Right lobe of liver (tissue), 6 donors: ENCODE measurements at regions not wholly inside any gene's neighbourhood (a gene's known extent, or its start where the extent isn't known, plus 50 kb on each side); places are given as distances from the start of the nearest gene placed in this dataset.
"Not testable (repeated sequence)": the region's sequence is repeated elsewhere in the genome, so short reads cannot be mapped to it uniquely, and the experiment has no call there.

Source experiments
- ATAC-seq, 4 donors: fragments of 200-7000 bp; cut with Tn5 transposase; one replicate each; pipeline ENCODE4 v1.9.1; 2020; ENCODE audit warnings: mild to moderate bottlenecking in 4 of 4, moderate library complexity in 4 of 4
- DNase-seq, 3 donors: peaks; one replicate each; pipeline ENCODE4 v3.0.0-alpha.2; 2020
- H3K27ac ChIP-seq, 3 donors: fragments of 200-600 bp; one replicate each; pipeline ENCODE4 v1.8.0; 2022
- H3K27me3 ChIP-seq, 2 donors: fragments of 200-600 bp; one replicate each; pipeline ENCODE4 v1.8.0; 2022
- H3K36me3 ChIP-seq, 4 donors: fragments of 200-600 bp; sonication (generic) in 1 of 4; one replicate each; pipeline versions ENCODE4 v1.5.1 to v1.8.0; 2017 to 2022; ENCODE audit warnings: control low read depth in 1 of 4
- H3K4me1 ChIP-seq, 4 donors: fragments of 200-600 bp; sonication (generic) in 1 of 4; one replicate each; pipeline versions ENCODE4 v1.5.1 to v1.8.0; 2017 to 2022; ENCODE audit warnings: control low read depth in 1 of 4
- H3K4me3 ChIP-seq, 3 donors: fragments of 200-600 bp; one replicate each; pipeline ENCODE4 v1.8.0; 2022
- H3K9me3 ChIP-seq, 4 donors: fragments of 200-600 bp; sonication (generic) in 1 of 4; one replicate each; pipeline versions ENCODE4 v1.5.1 to v1.8.0; 2017 to 2022; ENCODE audit warnings: control low read depth in 1 of 4
- POLR2A ChIP-seq: fragments of 450-650 bp; IDR thresholded peaks from one replicate; pipeline ENCODE4 v1.6.1; 2017; ENCODE audit warnings: antibody characterized with exemption, mild to moderate bottlenecking
- WGBS: methylation state at CpG from one replicate; pipeline ENCODE4 v1.1.6; 2018; ENCODE audit warnings: low coverage, low lambda C conversion rate; ENCODE audit not compliant: insufficient coverage; ENCODE audit errors: missing lambda C conversion rate; 5-methylcytosine and 5-hydroxymethylcytosine counted together
- intact Hi-C, 2 donors: fragments of 100-400 bp; cut with DNase I; formaldehyde crosslinking; loops; one replicate each; pipeline versions ENCODE4 v1.11.2 to v1.14.1; 2022
- TF ChIP-seq, protein P1 (sequence below), 4 donors: fragments of 200-600 bp in 3 of 4; fragments of 450-650 bp in 1 of 4; IDR thresholded peaks; one replicate each; pipeline versions ENCODE4 v1.5.1 to v1.8.0; 2016 to 2022; ENCODE audit warnings: antibody characterized with exemption in 4 of 4, mild to moderate bottlenecking in 2 of 4
- donor health status: DM: no; HTN: yes; CAD: no.
- donor health status: DM: no; HTN: no; CAD: no.
- donor health status: DM: no; HTN: no; CAD: no.
- donor health status: DM: no; HTN: yes; CAD: no.
- donor health status: DM: no; HTN: yes; CAD: no.

- peak overlapping the region; percentile 45 to 69 (median 49) for H3K27ac ChIP-seq
- intact Hi-C loops: no loop called here
- peaks cover 0 to 15% (median 6%) of the 10 kb centered on the region in 4 donors for H3K4me1 ChIP-seq
- H3K9me3 ChIP-seq: peaks cover 0 to 4% (median 0%) of the 10 kb centered on the region in 4 donors
- ATAC-seq (peak; percentile 90 to 97 (median 92)), DNase-seq (peak; percentile 46 to 86 (median 67))
- H3K36me3 ChIP-seq: no peaks in the 10 kb centered on the region
- WGBS: 38% methylated on average over 3 of the region's 3 CpGs
- TF ChIP-seq, protein P1, sequence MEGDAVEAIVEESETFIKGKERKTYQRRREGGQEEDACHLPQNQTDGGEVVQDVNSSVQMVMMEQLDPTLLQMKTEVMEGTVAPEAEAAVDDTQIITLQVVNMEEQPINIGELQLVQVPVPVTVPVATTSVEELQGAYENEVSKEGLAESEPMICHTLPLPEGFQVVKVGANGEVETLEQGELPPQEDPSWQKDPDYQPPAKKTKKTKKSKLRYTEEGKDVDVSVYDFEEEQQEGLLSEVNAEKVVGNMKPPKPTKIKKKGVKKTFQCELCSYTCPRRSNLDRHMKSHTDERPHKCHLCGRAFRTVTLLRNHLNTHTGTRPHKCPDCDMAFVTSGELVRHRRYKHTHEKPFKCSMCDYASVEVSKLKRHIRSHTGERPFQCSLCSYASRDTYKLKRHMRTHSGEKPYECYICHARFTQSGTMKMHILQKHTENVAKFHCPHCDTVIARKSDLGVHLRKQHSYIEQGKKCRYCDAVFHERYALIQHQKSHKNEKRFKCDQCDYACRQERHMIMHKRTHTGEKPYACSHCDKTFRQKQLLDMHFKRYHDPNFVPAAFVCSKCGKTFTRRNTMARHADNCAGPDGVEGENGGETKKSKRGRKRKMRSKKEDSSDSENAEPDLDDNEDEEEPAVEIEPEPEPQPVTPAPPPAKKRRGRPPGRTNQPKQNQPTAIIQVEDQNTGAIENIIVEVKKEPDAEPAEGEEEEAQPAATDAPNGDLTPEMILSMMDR (IDR thresholded peaks at IDR 0.05): no peak
- no peak for TF ChIP-seq POLR2A
- no peaks in the 10 kb centered on the region for H3K27me3 ChIP-seq
- no peak overlapping the region for H3K4me3 ChIP-seq
These were observed 419.1 kb downstream of the NPIPA8 start for GRCh38 chr16:17917316-17918019.

GRCh38 chr16:17915791-17916190, 420.7 kb downstream of the NPIPA8 start:
- ATAC-seq: no peak
- no peaks in the 10 kb centered on the region for H3K27me3 ChIP-seq
- TF ChIP-seq, protein P1 (IDR thresholded peaks at IDR 0.05): no peak
- TF ChIP-seq POLR2A: no peak
- no peak for DNase-seq
- H3K36me3 ChIP-seq: no peaks in the 10 kb centered on the region
- 84% methylated on average over 5 of the region's 5 CpGs for WGBS
- H3K27ac ChIP-seq: no peak overlapping the region
- no peak overlapping the region for H3K4me3 ChIP-seq
- peaks cover 0 to 15% (median 6%) of the 10 kb centered on the region in 4 donors for H3K4me1 ChIP-seq
- H3K9me3 ChIP-seq: peaks cover 0 to 4% (median 0%) of the 10 kb centered on the region in 4 donors
- intact Hi-C loops: no loop called here

DNA sequence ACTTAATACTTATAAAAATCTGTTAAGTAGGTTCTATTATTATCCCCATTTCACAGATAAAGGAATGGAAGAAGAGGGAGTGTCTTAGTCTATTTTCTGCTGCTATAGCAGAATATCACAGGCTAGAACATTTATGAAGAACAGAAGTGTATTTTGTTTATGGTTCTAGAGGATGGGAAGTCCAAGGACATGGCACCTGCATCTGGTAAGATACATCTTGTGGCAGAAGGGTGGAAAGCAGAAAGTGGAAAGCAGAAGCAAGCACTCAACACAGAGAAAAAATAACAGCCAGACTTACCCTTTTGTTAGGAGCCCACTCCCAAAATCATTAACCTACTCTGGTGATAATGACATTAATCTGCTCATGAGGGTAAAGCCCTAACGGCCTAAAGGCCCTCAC, 422.4 kb downstream of the NPIPA8 start:
- ATAC-seq (no peak), DNase-seq (no peak)
- no peaks in the 10 kb centered on the region for H3K27me3 ChIP-seq
- TF ChIP-seq, protein P1 (IDR thresholded peaks at IDR 0.05): no peak
- no peak for TF ChIP-seq POLR2A
- H3K36me3 ChIP-seq: no peaks in the 10 kb centered on the region
- peaks cover 0 to 15% (median 6%) of the 10 kb centered on the region in 4 donors for H3K4me1 ChIP-seq
- peaks cover 0 to under 1% (median 0%) of the 10 kb centered on the region in 4 donors for H3K9me3 ChIP-seq
- H3K4me3 ChIP-seq: no peak overlapping the region
- no peak overlapping the region for H3K27ac ChIP-seq
- intact Hi-C loops: no loop called here
- no CpG with 5 or more reads among the region's 1 CpG for WGBS

DNA sequence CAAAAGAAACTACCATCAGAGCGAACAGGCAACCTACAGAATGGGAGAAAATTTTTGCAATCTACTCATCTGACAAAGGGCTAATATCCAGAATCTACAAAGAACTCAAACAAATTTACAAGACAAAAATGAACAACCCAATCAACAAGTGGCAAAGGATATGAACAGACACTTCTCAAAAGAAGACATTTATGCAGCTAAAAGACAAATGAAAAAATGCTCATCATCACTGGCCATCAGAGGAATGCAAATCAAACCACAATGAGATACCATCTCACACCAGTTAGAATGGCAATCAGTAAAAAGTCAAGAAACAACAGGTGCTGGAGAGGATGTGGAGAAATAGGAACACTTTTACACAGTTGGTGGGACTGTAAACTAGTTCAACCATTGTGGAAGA, 425.0 kb downstream of the NPIPA8 start:
- DNase-seq, H3K27me3 ChIP-seq, H3K4me1 ChIP-seq, H3K4me3 ChIP-seq, intact Hi-C loops, H3K9me3 ChIP-seq, H3K36me3 ChIP-seq, ATAC-seq, H3K27ac ChIP-seq: not testable (repeated sequence)
- WGBS: no CpG with 5 or more reads among the region's 1 CpG

DNA sequence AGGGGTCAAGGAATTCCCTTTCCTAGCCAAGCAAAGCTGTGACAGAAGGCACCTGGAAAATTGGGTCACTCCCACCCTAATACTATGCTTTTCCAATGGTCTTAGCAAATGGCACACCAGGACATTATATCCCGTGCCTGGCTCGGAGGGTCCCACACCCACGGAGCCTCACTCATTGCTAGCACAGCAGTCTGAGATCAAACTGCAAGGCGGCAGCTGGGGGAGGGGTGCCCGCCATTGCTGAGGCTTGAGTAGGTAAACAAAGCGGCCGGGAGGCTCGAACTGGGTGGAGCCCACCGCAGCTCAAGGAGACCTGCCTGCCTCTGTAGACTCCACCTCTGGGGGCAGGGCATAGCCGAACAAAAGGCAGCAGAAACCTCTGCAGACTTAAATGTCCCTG, 429.9 kb downstream of the NPIPA8 start:
- DNase-seq, intact Hi-C loops, H3K4me3 ChIP-seq, H3K27ac ChIP-seq, ATAC-seq, H3K4me1 ChIP-seq, H3K36me3 ChIP-seq, H3K9me3 ChIP-seq, H3K27me3 ChIP-seq: not testable (repeated sequence)
- WGBS: 80% methylated on average over 1 of the region's 10 CpGs
